Esophagus muscularis mucosa (tissue), 4 donors: ENCODE measurements at regions not wholly inside any gene's neighbourhood (a gene's known extent, or its start where the extent isn't known, plus 50 kb on each side); places are given as distances from the start of the nearest gene placed in this dataset.

ENCODE experiments used
- DNase-seq: peaks from one replicate; pipeline ENCODE4 v3.0.0-alpha.2; 2017; ENCODE audit errors: extremely low spot score
- H3K27ac ChIP-seq, 4 donors: fragments of 200-600 bp; sonication (generic); replicated peaks in 1 of 4; 1 replicate in 3 of 4; 2 replicates in 1 of 4; pipeline ENCODE4 v1.5.1; 2016 to 2019; ENCODE audit warnings: mild to moderate bottlenecking in 1 of 4
- H3K27me3 ChIP-seq, 4 donors: fragments of 200-600 bp; sonication (generic); one replicate each; pipeline versions ENCODE4 v1.5.1 to v1.6.0; 2016 to 2019
- H3K36me3 ChIP-seq, 4 donors: fragments of 200-600 bp; sonication (generic); one replicate each; pipeline ENCODE4 v1.5.1; 2016 to 2019
- H3K4me1 ChIP-seq, 4 donors: fragments of 200-600 bp; sonication (generic); one replicate each; pipeline ENCODE4 v1.5.1; 2016 to 2019
- H3K4me3 ChIP-seq, 4 donors: fragments of 200-600 bp; sonication (generic); 1 replicate in 2 of 4; 2 replicates in 2 of 4; pipeline ENCODE4 v1.5.1; 2016 to 2019; ENCODE audit warnings: mild to moderate bottlenecking in 4 of 4, moderate library complexity in 1 of 4
- H3K9me3 ChIP-seq, 4 donors: fragments of 200-600 bp; sonication (generic); 1 replicate in 3 of 4; 2 replicates in 1 of 4; pipeline ENCODE4 v1.5.1; 2016 to 2019
- EP300 ChIP-seq: sonication (generic); formaldehyde crosslinking; IDR thresholded peaks from one replicate; pipeline ENCODE4 v1.6.1; 2017; ENCODE audit warnings: antibody characterized with exemption
- POLR2A ChIP-seq: fragments of 450-650 bp; IDR thresholded peaks from one replicate; pipeline ENCODE4 v1.6.1; 2017; ENCODE audit warnings: antibody characterized with exemption, moderate library complexity, mild to moderate bottlenecking, low read depth
- POLR2AphosphoS5 ChIP-seq, 2 donors: sonication (generic); formaldehyde crosslinking; IDR thresholded peaks; one replicate each; pipeline ENCODE4 v1.6.1; 2017; ENCODE audit warnings: antibody characterized with exemption in 2 of 2
- WGBS: methylation state at CpG from one replicate; pipeline ENCODE4 v1.1.5; 2018; 5-methylcytosine and 5-hydroxymethylcytosine counted together
- intact Hi-C: fragments of 100-400 bp; cut with DNase I; formaldehyde crosslinking; loops from one replicate; pipeline ENCODE4 v1.15.1; 2023
- TF ChIP-seq, protein P1 (sequence below), 3 experiments: fragments of 200-600 bp in 2 of 3; fragments of 450-650 bp in 1 of 3; sonication (generic) in 2 of 3; IDR thresholded peaks; one replicate each; pipeline ENCODE4 v1.5.1; 2017 to 2019; ENCODE audit warnings: antibody characterized with exemption in 3 of 3, mild to moderate bottlenecking in 2 of 3, moderate library complexity in 1 of 3

GRCh38 chr2:196337208-196337953 lies 166.0 kb upstream of the STK17B start:
- H3K9me3 ChIP-seq = no peaks in the 10 kb centered on the region
- 76% methylated on average over 6 of the region's 6 CpGs for WGBS
- H3K27me3 ChIP-seq = no peaks in the 10 kb centered on the region
- intact Hi-C loops = loop anchor here (5.0 kb wide), 1 partner anchor 260 kb away; no protein-coding TSS in a partner anchor
- H3K36me3 ChIP-seq = no peaks in the 10 kb centered on the region
- peaks cover 0 to 21% (median 12%) of the 10 kb centered on the region in 4 donors for H3K4me1 ChIP-seq
- TF ChIP-seq POLR2A = no peak
- TF ChIP-seq, protein P1, sequence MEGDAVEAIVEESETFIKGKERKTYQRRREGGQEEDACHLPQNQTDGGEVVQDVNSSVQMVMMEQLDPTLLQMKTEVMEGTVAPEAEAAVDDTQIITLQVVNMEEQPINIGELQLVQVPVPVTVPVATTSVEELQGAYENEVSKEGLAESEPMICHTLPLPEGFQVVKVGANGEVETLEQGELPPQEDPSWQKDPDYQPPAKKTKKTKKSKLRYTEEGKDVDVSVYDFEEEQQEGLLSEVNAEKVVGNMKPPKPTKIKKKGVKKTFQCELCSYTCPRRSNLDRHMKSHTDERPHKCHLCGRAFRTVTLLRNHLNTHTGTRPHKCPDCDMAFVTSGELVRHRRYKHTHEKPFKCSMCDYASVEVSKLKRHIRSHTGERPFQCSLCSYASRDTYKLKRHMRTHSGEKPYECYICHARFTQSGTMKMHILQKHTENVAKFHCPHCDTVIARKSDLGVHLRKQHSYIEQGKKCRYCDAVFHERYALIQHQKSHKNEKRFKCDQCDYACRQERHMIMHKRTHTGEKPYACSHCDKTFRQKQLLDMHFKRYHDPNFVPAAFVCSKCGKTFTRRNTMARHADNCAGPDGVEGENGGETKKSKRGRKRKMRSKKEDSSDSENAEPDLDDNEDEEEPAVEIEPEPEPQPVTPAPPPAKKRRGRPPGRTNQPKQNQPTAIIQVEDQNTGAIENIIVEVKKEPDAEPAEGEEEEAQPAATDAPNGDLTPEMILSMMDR (IDR thresholded peaks at IDR 0.05) = peak; percentile 21 to 42 (median 28)
- H3K27ac ChIP-seq = no peak overlapping the region
- peak; percentile 53 for DNase-seq
- H3K4me3 ChIP-seq = no peak overlapping the region

GRCh38 chr2:196338440-196338839 lies 167.1 kb upstream of the STK17B start:
- WGBS = 38% methylated on average over 2 of the region's 2 CpGs
- TF ChIP-seq POLR2AphosphoS5 (IDR thresholded peaks at IDR 0.05) = no peak
- TF ChIP-seq, protein P1 (IDR thresholded peaks at IDR 0.05) = no peak
- TF ChIP-seq EP300 = no peak
- TF ChIP-seq POLR2A = no peak
- no peak for DNase-seq
- Histone ChIP-seq H3K36me3 (no peaks in the 10 kb centered on the region), H3K4me1 (peaks cover 0 to 21% (median 12%) of the 10 kb centered on the region in 4 donors), H3K4me3 (no peak overlapping the region), H3K27me3 (no peaks in the 10 kb centered on the region), H3K9me3 (no peaks in the 10 kb centered on the region), H3K27ac (no peak overlapping the region)
- intact Hi-C loops = loop anchor here (5.0 kb wide), 1 partner anchor 261 kb away; no protein-coding TSS in a partner anchor

DNA sequence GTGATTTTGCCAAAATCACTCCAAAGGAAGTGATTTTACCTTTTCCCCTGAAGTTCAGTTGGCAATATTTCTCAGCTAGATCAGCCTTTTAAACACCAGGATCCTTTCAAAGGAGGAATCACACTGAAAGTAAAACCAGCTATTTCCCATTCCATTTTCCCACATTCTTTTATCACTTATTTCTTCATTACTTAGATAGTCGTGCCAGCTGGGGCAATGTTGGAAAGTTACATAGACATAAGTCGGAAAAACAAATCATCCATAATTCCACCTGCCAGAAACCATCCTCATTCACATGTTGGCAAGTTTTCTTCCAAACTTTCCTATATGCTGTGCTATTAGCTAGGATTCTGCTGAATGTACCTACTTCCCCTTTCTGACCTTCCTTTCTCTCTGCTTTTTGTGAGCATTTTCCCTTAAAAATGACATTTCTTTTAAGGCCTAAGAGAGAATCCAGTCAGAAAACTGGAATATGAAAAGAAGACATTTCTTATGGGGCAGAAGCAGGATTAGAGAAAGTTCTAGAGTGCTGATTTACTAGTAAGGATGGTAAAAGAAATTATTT lies 170.0 kb upstream of the STK17B start:
- 56% methylated on average over 2 of the region's 2 CpGs for WGBS
- Histone ChIP-seq H3K27me3 (no peaks in the 10 kb centered on the region), H3K4me3 (no peak overlapping the region), H3K27ac (no peak overlapping the region), H3K4me1 (peaks cover 0 to 21% (median 8%) of the 10 kb centered on the region in 4 donors), H3K9me3 (no peaks in the 10 kb centered on the region), H3K36me3 (no peaks in the 10 kb centered on the region)
- DNase-seq = peak; percentile 66
- intact Hi-C loops = no loop called here
- TF ChIP-seq, protein P1 (IDR thresholded peaks at IDR 0.05) = no peak
- TF ChIP-seq EP300 = no peak
- TF ChIP-seq POLR2AphosphoS5 (IDR thresholded peaks at IDR 0.05) = no peak
- TF ChIP-seq POLR2A = no peak

DNA sequence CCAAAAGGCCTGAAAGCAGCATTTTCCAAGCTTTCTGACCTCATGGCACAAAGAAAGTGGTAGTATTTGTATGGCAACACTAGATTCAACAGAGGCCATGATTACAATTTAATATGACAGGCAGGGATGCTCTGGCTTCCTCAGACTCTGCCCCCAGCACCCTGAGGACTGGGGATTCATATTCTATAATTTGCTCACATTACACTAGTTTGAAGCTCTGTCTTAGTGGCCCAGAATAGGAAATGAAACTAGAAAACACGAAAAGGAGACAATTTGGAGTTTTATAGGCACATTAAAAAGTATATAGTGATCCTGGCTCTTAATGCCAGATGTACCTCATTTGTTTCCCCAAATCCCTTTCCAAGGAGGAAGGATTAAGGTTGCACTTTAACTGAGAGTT lies 173.0 kb upstream of the STK17B start:
- 81% methylated on average over 1 of the region's 1 CpG for WGBS
- intact Hi-C loops = no loop called here
- no peak overlapping the region for H3K4me3 ChIP-seq
- H3K36me3 ChIP-seq = no peaks in the 10 kb centered on the region
- TF ChIP-seq POLR2AphosphoS5 (IDR thresholded peaks at IDR 0.05) (no peak), EP300 (no peak), POLR2A (no peak)
- TF ChIP-seq, protein P1 (IDR thresholded peaks at IDR 0.05) = no peak
- no peaks in the 10 kb centered on the region for H3K27me3 ChIP-seq
- no peaks in the 10 kb centered on the region for H3K9me3 ChIP-seq
- H3K27ac ChIP-seq = no peak overlapping the region
- peaks cover 0 to 8% (median 7%) of the 10 kb centered on the region in 4 donors for H3K4me1 ChIP-seq
- DNase-seq = peak; percentile 7
